GM10266 (cell line): ENCODE measurements at regions not wholly inside any gene's neighbourhood (a gene's known extent, or its start where the extent isn't known, plus 50 kb on each side); places are given as distances from the start of the nearest gene placed in this dataset.

Experiments
- DNase-seq: peaks from one replicate; pipeline ENCODE4 v3.0.0; 2012; ENCODE audit errors: extremely low spot score
- TF ChIP-seq, protein P1 (sequence below): IDR thresholded peaks from 2 replicates; pipeline ENCODE4 v1.5.1; 2012; ENCODE audit warnings: mild to moderate bottlenecking, low read depth; ENCODE audit not compliant: control insufficient read depth, insufficient read depth; ENCODE audit errors: missing control alignments

DNA sequence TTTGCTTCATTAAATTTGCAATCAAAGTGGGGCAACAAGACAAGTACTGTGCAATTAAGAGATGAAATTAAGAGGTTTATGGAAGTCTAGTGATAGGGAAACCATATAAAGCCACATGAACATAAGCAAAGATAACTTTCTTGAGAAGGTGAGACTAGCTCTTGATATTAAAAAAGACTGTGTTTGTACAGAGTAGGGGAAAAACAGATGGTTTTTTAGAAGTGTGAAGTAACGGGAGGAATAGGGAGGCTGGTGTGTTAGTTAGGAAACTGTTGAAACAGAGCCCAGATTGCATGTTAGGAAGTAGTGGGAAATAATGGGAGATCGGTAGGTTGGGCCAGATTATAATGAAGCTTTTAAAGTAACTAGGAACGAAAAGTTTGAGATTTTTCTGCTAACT is 149.8 kb upstream of the FREM2 start:
- DNase-seq, result no peak
- TF ChIP-seq, protein P1, sequence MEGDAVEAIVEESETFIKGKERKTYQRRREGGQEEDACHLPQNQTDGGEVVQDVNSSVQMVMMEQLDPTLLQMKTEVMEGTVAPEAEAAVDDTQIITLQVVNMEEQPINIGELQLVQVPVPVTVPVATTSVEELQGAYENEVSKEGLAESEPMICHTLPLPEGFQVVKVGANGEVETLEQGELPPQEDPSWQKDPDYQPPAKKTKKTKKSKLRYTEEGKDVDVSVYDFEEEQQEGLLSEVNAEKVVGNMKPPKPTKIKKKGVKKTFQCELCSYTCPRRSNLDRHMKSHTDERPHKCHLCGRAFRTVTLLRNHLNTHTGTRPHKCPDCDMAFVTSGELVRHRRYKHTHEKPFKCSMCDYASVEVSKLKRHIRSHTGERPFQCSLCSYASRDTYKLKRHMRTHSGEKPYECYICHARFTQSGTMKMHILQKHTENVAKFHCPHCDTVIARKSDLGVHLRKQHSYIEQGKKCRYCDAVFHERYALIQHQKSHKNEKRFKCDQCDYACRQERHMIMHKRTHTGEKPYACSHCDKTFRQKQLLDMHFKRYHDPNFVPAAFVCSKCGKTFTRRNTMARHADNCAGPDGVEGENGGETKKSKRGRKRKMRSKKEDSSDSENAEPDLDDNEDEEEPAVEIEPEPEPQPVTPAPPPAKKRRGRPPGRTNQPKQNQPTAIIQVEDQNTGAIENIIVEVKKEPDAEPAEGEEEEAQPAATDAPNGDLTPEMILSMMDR, result no peak

DNA sequence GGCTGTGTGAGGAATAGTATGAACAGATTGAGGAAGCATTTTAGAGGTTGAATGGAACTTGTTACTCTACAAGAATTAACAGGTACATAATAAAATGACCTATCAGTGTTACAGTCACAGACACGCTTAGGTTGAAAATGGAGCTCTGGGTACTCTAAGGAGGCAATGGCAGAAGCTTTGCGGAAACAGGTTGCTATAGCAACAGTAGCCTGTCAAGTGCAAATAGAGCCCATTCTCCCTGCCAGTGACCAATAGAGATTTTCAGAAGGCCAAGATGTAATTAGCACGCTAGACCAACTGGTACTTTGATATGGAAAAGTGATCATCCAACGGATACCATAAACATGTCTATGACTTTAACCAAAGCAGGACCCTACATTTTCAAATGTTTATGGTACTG is 148.5 kb upstream of the FREM2 start:
- DNase-seq, result no peak

DNA sequence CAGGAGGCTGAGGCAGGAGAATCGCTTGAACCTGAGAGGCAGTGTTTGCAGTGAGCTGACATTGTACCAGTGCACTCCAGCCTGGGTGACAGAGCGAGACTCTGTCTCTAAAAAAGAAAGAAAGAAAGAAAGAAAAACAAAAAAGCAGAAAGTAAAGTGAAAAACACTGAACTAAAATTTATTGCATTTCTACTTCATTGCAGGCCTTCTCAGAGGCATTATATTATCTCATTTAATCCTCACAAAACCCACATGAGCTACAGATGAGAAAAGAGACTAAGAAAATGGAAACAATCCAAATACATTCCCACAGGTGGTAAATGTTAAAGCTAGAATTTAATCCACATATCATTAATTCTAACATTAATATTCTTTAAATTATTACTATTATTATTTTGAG is 147.2 kb upstream of the FREM2 start:
- TF ChIP-seq, protein P1, result no peak
- DNase-seq, result no peak

More for the DNA sequence above, 148.5 kb upstream of the FREM2 start:
- TF ChIP-seq, protein P1, result no peak

DNA sequence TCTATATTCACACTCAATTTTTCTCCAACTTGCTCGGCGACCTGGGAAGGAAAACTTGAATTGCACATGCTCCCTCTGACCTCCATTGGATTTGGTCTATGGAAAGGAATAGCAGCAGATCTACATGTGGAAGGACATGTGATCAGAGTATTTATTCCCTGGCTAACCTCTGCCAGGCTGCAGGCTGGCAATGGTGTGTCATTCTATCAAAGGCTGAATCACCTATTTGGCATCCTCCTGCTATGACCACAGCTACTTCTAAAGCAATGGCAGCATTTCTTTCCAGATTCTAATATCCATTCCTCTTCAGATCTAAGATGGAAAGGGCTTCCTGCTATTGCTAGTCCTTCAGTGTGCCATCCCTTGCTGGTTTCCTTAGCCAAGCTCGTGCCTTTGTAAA is 144.3 kb upstream of the FREM2 start:
- DNase-seq, result no peak
- TF ChIP-seq, protein P1, result no peak

DNA sequence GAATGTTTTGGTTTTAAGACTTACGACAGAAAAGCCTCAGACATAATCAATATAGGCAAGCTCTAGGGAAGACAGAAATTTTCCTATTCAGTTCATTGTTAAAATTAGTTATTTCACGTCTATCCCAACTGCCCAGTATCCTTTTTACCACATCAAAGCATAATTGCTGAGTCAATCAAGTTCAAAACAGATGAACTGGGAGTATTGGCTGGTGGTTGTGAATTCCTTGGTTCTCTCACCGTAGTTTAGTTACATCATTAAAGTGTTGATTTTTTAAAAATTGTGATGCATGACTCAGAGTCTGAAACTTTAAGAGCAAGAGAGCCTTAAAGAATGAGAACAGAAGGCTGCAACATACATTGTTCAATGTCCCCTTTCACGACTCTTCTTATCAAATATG is 143.3 kb upstream of the FREM2 start:
- TF ChIP-seq, protein P1, result no peak
- DNase-seq, result no peak

DNA sequence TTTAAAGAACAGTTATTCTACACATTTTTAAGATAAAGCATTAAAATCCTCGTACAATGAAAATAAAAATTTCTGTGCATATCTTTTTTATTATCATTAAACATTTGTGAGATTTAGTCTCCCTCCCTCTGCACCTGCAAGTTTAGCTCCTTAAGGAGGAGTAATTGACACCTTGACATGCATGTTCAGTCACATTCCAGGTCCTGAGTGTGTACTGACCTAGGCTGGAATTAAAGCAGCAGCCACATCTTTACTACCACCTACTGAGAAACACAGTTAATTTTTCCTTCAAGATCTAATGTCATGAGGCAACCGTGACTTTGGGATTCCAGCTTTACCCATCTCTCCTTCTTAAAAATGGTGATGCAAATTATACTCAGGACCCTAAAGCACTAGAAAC is 123.1 kb upstream of the FREM2 start:
- TF ChIP-seq, protein P1, result no peak
- no peak for DNase-seq

DNA sequence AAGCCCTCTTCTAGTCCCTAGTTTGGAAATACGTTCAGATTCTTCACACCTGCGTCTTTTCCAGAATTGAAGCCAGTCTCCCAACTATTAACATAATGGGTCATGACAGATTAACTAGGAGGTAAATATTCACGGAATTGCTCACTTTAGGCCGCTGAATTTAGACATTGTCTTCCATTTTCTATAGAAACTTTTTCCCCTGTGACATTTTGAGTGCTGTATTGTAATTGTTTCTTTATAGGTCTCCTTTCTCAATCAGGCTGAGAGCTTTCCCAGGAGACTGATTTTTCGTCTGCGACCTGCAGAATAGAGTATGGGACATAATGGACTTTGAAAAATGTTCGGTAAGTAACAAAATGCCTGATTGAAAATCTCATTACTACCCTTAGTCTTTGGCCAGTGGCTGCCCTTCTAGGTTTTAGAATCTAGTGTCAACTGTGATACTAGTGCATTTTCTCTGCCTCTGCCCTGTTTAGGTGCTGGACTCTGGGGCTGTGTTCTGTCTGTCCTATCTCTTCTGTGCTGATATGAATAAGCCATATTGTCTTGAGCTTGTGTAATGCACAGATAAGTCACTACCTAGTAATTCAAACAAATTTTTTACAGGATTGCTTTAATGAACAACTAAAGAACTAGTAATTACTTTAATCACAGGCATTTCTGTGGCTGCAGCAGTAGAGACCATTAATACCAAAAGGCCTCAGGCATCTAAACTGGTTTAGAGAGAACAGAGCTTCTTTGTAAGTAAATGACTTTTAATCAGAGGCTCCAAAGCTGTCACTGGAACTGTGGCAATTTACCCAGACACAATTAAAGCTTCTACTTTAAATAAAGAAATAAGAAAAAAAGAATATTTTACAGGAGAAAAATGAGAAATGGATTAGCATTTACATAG is 122.4 kb upstream of the FREM2 start:
- TF ChIP-seq, protein P1, result no peak

More for the DNA sequence above, 122.4 kb upstream of the FREM2 start:
- DNase-seq, result no peak
